HG02588 (cell line): ENCODE measurements at regions not wholly inside any gene's neighbourhood (a gene's known extent, or its start where the extent isn't known, plus 50 kb on each side); places are given as distances from the start of the nearest gene placed in this dataset.
"Not testable (repeated sequence)": the region's sequence is repeated elsewhere in the genome, so short reads cannot be mapped to it uniquely, and the experiment has no call there.

ENCODE experiments used
- ATAC-seq: cut with Tn5 transposase; IDR thresholded peaks from one replicate; pipeline ENCODE4 v1.9.1; 2021; ENCODE audit warnings: mild to moderate bottlenecking, moderate library complexity; ENCODE audit not compliant: unreplicated experiment

DNA sequence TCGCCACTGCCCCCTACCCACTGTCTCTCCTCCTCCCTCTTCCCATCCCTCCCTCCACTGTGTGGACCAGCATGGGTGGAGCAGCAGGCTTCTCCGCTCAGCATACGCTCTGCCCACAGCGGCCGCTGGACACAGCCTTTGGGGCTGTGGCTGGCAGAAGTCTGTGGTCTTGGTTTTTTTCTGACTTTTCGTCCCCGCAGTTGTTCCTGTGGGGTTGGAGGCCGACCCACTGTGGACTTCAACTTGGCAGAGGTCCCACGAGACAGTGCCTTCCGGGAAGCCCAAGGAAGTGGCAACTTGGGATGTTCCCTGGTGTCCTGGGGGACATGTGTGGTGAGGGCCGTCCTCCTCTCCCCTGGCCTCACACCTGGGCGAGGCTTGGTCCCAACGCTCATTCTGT is 162.5 kb upstream of the C1orf174 start:
- no peak for ATAC-seq

DNA sequence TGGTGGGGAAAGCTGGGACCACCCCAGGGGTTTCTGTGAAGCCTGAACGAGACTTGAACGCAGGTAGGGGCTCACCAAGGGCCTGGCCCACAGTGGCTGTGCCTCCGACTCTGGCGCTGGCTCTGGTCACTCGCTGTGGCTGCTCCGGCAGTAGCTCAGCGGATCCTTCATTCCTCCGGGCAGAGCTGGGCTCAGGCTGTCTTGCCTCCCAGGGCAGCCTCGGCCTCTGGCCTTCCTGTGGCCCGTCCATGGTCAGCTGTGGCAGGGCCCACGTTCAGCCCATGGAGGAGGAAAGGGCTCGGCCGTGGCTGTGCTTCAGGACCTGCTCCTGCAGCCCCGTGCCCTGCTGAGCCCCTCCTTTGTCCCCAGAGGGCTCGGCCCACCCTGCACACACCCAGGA is 162.9 kb upstream of the C1orf174 start:
- ATAC-seq = no peak

DNA sequence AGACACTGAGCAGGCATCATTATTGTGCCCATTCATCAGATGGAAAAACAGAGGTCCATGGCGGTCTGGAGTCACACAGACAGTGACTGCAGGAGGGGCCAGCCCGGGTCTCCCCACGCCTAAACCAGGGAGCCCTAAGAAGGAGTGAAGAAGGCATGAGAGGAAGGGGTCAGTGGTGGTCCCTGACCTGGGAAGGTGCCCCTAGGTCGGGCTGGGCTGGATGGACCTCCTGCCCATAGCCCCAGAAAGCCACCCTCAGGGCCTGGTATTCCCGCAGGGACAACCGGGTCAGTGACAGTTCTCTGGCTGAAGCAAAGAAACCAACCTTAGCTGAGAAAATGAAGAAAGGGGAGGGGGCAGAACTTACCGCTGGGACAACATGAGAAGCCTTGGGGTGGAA is 163.4 kb upstream of the C1orf174 start:
- no peak for ATAC-seq

DNA sequence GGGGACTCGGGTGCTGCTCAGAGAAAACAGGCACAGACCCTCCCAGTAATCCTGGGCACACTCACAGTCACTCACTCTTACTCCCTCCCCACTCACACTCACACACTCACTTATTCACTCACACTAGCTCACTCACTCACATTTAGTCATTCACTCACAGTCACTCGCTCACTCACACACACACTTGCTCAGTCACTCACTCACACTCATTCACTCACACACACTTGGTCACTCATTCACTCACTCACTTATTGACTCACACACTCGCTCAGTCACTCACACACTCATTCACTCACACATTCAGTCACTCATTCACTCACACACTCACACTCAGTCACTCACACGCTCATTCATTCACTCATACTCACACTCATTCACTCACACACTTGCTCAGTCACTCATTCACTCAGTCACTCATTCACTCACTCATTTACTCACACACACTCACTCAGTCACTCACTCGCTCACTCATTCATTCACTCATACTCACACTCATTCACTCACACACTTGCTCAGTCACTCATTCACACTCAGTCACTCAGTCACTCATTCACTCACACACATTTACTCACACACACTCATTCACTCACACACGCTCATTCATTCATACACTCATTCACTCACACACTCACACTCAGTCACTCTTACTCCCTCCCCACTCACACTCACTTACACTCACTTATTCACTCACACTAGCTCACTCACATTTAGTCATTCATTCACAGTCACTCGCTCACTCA is 164.2 kb upstream of the C1orf174 start:
- no peak for ATAC-seq

DNA sequence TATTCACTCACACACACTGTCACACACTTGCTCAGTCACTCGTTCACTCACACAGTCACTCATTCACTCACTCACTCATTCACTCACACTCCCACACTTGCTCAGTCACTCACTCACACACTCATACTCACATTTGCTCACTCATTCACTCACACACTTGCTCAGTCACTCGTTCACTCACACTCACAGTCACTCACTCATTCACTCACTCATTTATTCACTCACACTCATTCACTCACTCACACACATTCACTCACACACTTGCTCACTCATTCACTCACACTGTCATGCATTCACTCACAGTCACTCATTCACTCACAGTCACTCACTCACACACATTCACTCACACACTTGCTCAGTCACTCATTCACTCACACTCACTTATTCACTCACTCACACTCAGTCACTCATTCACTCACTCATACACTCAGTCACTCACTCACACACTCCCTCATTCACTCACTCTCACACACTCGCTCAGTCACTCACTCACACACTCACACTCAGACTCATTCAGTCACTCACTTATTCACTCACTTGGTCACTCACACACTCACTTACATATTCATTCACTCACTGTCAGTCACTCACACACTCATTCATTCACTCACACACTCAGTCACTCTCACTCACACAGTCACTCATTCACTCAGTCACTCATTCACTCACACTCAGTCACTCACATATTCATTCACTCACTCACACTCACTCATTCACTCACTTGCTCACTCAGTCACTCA is 167.0 kb upstream of the C1orf174 start:
- no peak for ATAC-seq

DNA sequence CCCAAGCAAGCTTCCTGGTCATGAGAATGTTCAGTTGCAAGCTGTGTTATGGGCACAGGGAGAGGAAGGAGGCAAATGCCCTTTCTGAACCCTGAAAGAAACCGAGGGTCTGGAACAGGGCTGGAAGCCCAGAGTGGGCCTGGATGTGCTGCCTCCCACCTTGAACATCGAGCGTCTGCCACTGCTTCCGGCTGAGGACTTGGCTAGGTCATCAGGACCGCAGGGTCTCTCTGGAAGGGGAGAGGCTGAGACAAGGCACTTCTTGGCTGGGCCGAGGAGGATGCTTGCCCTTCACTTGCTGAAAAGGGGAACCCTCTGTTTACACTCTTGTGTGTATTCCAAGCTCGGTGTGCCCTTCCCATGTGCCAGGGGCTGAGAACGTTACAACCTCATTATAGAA is 168.0 kb upstream of the C1orf174 start:
- ATAC-seq = no peak

DNA sequence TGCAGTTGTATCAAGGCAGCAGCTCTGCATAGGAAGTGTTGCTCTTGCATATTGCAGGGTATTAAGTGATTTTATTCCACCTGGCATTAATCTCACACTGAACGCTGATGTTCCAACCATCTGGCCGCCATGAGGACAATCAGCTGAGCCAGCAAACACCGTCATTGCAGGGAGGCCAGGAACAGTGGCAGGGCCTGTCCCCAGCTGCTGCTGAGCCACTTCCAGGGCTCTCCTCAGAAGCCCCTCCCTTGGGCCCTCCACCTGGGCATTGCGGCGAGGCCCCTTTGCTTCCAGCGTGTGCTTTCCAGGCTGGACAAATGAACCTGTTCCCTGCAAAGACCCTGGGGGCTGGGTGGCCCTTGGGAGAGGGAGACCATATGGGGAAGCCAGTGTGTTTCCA is 171.6 kb upstream of the C1orf174 start:
- no peak for ATAC-seq

DNA sequence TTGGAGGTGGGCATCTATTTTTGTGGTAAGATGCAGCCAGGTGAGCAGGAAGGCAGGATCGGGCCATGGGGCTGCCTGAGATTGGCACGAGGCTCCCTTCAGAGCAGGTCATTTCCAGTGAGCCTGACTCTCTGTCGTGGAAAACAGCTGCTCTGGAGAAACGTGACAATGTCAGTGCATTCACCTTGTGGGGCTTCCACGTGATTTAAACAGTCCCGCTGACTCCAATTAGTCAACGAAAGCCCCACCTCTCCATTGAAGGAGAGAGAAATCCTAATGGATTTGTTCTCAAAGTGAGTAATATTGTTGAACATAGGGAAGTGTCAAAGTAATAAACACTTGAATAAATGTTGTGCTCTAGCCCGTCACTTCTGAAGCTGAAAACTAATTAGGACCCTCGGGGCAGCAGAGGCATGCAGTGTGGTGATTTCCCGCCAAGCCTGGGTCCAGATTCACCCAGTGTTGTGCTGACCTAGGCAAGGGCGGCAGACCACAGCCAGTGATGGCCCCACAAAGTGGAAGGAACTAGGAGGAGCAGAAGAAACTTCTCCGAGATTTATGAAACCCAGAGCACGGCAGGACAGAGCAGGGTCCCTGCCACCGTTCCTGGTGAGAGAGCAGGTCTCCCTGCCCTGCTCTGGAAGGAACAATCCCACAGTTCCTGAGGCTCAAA is 172.5 kb upstream of the C1orf174 start:
- no peak for ATAC-seq

DNA sequence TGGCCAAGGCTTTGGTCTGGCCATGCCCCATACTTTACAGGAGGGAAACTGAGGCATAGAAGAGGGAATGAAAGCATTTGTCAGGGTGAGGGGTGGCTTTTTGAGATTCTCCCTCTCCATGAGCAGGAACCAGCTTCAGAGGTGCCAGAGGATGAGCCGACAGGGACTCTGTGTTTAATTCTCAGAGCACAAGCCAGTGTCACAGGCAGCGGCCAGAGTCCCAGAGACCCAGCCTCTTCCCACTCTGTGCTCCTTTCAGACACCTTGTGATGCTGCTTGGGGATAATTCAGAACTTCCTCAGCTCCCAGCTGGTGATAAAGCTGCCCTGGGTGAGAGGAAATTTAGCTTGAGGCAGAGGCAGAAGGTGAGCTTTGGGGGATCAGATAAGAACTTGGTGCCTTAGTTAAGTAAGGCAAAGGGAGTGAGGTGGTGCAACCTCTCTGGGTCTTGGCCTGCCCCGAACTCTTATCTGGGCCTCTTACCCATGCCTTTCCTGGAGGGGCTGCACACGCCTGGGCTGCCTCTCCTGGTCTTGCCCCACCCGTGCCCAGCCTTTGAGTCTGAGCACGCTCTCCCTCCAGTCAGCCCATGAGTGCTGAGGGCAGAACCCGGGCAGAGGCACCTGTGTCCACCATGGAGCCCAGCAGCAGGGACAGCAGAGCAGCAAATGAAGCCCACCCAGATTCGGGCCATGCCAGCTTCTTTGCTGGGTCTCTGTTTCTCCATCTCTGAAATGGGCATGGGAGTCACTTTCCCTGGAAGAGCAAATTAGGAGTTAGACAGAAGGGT is 175.6 kb upstream of the C1orf174 start:
- ATAC-seq = no peak

DNA sequence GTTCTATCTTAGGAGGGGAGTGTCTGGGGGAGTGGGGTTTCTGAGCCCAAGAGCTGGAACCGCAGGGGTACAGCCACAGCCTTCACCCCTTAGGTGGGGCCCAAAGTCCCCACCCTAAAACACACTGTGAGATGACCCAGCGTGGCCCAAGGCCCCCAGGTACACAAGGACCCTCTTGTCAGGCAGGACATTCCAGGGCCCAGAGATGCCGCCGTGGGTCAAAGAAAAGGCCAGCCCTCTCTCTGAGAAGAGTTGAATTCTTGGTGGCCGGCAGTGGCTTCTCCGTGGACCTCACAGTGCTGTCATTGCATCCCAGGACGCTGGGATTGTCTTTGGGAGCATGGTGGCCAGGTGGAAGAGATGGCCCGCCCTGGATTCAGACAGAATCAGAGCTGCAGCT is 176.3 kb upstream of the C1orf174 start:
- no peak for ATAC-seq

DNA sequence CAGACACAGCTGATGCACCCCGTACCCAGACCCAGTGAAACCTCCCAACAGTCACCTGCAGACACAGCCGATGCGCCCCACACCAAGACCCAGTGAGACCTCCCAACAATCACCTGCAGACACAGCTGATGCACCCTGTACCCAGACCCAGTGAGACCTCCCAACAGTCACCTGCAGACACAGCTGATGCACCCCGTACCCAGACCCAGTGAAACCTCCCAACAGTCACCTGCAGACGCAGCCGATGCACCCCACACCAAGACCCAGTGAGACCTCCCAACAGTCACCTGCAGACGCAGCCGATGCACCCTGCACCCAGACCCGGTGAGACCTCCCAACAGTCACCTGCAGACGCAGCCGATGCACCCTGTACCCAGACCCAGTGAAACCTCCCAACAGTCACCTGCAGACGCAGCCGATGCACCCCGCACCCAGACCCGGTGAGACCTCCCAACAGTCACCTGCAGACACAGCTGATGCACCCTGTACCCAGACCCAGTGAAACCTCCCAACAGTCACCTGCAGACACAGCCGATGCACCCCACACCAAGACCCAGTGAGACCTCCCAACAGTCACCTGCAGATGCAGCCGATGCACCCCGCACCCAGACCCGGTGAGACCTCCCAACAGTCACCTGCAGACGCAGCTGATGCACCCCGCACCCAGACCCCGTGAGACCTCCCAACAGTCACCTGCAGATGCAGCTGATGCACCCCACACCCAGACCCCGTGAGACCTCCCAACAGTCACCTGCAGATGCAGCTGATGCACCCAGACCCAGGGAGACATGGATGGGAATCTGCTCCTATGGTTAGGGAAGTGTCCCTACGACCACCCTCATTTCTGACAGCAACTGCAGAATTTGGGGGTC is 178.3 kb upstream of the C1orf174 start:
- not testable (repeated sequence) for ATAC-seq

DNA sequence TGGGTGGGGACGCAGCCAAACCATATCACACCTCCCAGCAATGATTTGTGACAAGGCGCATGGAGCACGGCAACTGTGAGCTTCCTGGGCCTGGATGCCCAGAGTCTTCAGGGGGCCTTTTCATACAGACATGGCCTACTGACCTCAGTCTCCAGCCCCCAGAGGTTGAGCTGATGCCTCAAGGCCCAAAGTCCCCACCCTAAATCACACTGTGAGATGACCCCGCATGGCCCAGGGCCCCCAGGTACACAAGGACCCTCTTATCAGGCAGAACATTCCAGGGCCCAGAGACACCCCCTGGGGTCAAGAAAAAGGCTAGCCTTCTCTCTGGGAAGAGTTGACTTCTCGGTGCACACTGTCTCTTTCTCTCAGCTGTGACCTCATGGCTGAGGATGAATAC is 179.7 kb upstream of the C1orf174 start:
- ATAC-seq = no peak

DNA sequence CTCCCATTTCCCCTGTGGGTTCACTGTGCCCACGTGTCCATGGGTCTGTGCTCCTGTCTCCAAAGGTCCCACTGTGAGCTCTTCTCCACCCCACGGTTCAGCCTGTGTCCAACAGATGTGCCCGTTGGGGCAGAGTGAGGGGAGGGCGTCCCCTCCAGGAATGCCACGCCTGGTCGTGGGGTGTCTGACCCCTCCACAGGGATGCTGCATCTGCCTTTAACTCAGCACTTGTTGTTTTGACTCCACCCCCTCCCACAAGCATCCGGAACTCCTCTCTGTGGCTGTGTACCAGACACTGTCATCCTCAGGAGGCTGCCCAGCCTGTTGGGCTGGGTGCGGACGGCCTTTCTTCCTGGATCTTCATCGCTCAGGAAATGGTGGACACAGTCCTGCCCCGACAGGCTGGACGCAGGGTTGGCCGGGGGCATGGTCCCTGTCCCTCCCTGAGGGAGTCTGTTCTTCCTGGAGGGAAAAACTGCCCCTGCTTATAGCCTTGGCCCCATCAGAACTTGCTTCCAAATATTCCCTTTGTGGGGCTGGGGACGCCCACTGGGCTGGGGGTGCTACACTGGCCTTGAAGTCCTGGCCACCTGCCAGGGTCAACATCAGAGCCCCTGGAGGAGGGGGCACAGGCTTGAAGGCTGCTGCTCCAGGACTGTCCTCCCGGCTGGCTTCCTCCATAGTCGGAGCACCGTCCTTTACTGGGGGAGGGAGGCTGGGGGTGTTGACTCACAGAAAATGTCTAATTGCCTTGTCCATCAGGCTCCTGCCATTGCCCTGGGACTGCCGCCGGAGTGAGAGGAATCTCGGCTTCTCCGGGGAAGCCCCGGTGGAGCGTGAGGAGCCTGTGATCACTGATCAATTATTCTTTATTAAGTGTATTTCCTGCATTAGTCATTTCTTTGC is 182.0 kb upstream of the C1orf174 start:
- ATAC-seq = no peak

DNA sequence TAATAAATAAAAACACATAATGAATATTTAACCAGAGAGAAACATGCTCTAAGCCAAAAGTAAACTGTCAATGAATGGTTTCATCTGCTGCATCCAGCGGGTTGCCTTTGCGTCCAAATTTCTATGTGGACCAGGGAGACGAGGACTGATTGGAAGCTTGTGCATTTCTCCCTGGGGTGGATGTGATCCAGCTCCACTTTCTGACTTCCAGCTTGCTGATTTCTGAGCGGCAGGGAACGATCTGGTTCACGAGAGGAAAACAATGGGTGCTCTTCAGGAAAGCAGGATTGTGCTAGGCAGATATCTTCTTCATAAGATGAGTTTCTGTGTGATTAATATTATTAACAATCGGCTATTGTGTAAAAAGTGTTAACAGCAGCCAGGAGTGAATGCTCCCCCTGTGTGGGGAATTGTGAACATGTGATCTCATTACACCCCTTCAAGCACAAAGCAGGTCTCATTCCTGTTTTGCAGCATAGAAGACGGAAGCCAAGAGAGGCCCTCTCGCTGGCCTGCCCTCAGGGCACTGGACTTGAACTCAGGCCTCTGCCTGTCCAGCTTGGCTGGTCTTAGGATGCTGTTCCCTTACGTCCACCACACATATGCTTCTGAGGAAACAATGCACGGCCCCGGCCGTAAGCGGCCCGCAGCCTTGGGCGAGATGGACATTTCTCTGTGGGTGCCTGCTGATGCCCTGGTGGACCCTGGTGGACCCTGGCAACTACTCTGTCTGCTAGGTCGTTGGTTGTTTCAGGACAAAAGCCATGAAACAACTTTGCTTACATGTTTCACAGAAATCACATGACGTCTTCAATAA is 183.4 kb upstream of the C1orf174 start:
- ATAC-seq = no peak

DNA sequence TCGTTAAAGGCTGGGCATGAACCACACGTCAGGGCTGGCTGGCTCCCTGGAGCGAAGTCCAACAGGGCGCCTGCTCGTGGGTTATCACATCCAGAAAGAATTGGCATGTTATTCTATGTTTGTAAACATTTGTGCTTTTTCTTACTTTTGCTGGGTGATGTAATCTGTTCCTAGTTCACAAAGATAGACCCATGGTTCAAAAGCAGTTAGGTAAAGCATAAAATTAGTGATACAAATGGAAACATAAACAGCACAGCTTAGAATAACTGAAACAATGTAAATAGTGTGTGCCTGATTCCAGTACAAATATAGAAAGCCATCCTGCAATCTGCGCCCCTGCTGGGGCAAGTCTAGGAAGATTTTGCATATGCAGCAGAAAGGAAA is 184.0 kb upstream of the C1orf174 start:
- no peak for ATAC-seq

DNA sequence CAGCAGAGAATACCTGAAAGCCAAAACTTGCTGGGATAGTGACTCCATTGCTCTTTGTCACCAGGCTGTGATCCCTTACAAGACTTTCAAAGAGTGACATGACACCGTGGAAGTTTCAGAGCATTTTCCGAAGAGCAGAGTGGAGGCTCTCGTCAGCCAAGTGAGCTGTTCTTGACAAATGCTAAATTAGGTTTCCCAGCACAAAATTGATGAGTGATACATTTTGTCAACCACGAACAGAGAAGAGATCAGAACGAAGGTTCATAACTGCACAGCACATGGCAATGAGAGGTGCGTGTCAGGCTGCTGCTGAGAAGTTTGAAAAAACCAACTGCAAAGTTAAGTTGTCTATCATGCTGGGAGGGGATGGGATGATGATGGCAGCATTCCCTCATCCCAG is 184.4 kb upstream of the C1orf174 start:
- no peak for ATAC-seq

DNA sequence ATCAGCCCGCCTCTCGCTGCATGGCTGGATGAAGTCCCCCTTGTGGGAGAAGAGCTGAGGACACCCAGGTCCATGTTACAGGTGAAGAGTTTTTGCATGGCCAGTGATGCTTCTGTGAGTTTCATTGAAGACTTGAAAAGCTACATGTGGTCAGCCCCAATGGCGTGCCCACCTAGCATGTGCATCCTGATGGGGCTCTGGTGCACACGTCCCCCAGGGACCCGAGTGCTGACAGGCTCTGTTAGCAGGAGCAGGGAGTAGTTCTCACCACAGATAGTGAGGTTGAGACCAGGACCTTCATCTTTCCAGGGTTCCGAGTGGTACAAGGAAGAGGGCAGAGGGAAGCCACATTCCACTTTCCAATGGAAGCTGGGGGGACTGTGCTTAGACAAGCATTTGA is 184.8 kb upstream of the C1orf174 start:
- ATAC-seq = no peak

DNA sequence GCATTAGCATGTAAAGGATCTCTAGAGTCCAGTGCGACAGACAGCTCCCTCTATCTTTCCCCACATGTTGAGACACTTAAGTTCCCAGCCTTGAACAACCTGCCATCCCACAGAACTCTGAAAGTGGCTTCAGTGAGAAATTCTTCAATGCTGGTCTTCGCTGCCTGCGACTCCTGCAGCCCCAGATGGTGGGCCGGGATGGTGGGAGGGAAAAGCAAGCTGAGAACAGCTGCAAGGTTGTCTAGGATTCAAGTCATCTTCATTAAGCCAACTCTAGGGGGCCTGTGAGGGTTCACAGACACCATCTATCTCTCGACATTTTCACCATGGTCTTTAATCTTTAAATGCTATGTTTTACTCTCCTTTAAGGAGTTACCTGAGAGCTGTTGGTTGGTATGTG is 185.5 kb upstream of the C1orf174 start:
- no peak for ATAC-seq
